Common myeloid progenitor, CD34-positive (primary cell): ENCODE measurements at regions not wholly inside any gene's neighbourhood (a gene's known extent, or its start where the extent isn't known, plus 50 kb on each side); places are given as distances from the start of the nearest gene placed in this dataset.

Experiments used
- CTCF ChIA-PET: fragments of 350-600 bp; sonication (Branson Sonifier 250); formaldehyde crosslinking; loops from one replicate; lab custom pipeline; 2021; ENCODE audit warnings: antibody characterized with exemption; lab: Charles Lee
- POLR2A ChIA-PET: fragments of 350-600 bp; sonication (Branson Sonifier 250); formaldehyde crosslinking; loops from one replicate; lab custom pipeline; 2021; ENCODE audit warnings: antibody characterized with exemption; lab: Charles Lee
- DNase-seq, 3 donors: peaks; one replicate each; pipeline versions ENCODE4 v3.0.0 to v3.0.0-alpha.2; 2013
- H3K27ac ChIP-seq, 2 experiments: 1 replicate in 1 of 2; 2 replicates in 1 of 2; pipeline ENCODE4 v1.7.0; 2013; ENCODE audit warnings: inconsistent platforms in 2 of 2, low read length in 2 of 2, mild to moderate bottlenecking in 2 of 2, low read depth in 1 of 2, moderate library complexity in 1 of 2; ENCODE audit not compliant: severe bottlenecking in 2 of 2, insufficient read depth in 1 of 2, poor library complexity in 1 of 2
- H3K27me3 ChIP-seq, 5 experiments: replicated peaks in 2 of 5; 1 replicate in 3 of 5; 2 replicates in 2 of 5; pipeline versions ENCODE4 v1.6.1 to v1.7.0; 2013; ENCODE audit warnings: low read length in 4 of 5, mild to moderate bottlenecking in 2 of 5, moderate library complexity in 2 of 5, inconsistent platforms in 1 of 5; ENCODE audit not compliant: insufficient read depth in 5 of 5, control insufficient read depth in 4 of 5
- H3K36me3 ChIP-seq, 4 experiments: 1 replicate in 2 of 4; 2 replicates in 2 of 4; pipeline versions ENCODE4 v1.6.1 to v1.7.0; 2013; ENCODE audit warnings: low read length in 3 of 4, control low read depth in 1 of 4, mild to moderate bottlenecking in 1 of 4; ENCODE audit not compliant: control insufficient read depth in 4 of 4, insufficient read depth in 4 of 4
- H3K4me1 ChIP-seq, 4 experiments: 1 replicate in 3 of 4; 2 replicates in 1 of 4; pipeline versions ENCODE4 v1.6.1 to v1.7.1; 2013; ENCODE audit warnings: low read length in 3 of 4, mild to moderate bottlenecking in 3 of 4, control low read depth in 1 of 4, inconsistent platforms in 1 of 4, moderate library complexity in 1 of 4; ENCODE audit not compliant: control insufficient read depth in 4 of 4, insufficient read depth in 4 of 4; ENCODE audit errors: control extremely low read depth in 1 of 4
- H3K4me3 ChIP-seq, 7 experiments: 1 replicate in 4 of 7; 2 replicates in 3 of 7; pipeline versions ENCODE4 v1.5.1 to v1.7.0; 2013; ENCODE audit warnings: mild to moderate bottlenecking in 7 of 7, low read length in 6 of 7, moderate library complexity in 6 of 7, inconsistent platforms in 2 of 7, low read depth in 2 of 7, control low read depth in 1 of 7; ENCODE audit not compliant: insufficient read depth in 4 of 7, control insufficient read depth in 1 of 7; ENCODE audit errors: extremely low read depth in 1 of 7
- H3K9me3 ChIP-seq, 5 experiments: 1 replicate in 4 of 5; 2 replicates in 1 of 5; pipeline versions ENCODE4 v1.6.1 to v1.7.1; 2013; ENCODE audit warnings: low read length in 4 of 5, mild to moderate bottlenecking in 2 of 5, inconsistent platforms in 1 of 5, low read depth in 1 of 5, moderate library complexity in 1 of 5; ENCODE audit not compliant: control insufficient read depth in 4 of 5, insufficient read depth in 2 of 5; ENCODE audit errors: control extremely low read depth in 1 of 5
- WGBS: methylation state at CpG from one replicate; pipeline ENCODE4 v1.1.5; 2013; ENCODE audit not compliant: insufficient coverage; 5-methylcytosine and 5-hydroxymethylcytosine counted together

DNA sequence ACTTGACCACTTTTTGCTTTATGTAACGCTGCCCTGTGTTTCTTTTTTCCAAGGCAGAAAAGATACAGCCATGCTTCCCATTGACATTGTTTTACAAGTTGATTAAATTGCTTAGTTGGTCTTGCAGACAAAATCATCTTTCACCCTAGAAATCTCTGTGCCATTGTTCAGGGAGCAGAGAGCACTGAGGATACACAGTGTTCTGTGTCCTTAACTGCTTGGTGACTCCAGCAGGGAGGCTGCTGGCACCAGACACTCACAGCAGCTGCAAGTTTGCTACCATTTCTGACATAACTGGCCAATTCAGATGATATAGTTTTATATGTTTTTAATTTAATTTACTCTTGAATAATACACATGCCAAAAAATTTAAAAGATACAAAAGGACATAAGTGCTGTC, 118.7 kb downstream of the RGS2 start:
- H3K27ac ChIP-seq: no peak overlapping the region
- DNase-seq: no peak
- ChIA-PET CTCF (no interaction called here), POLR2A (no interaction called here)
- no peaks in the 10 kb centered on the region for H3K4me1 ChIP-seq
- 100% methylated on average over 1 of the region's 1 CpG for WGBS
- H3K4me3 ChIP-seq: no peak overlapping the region
- no peaks in the 10 kb centered on the region for H3K9me3 ChIP-seq
- no peaks in the 10 kb centered on the region for H3K27me3 ChIP-seq
- no peaks in the 10 kb centered on the region for H3K36me3 ChIP-seq

DNA sequence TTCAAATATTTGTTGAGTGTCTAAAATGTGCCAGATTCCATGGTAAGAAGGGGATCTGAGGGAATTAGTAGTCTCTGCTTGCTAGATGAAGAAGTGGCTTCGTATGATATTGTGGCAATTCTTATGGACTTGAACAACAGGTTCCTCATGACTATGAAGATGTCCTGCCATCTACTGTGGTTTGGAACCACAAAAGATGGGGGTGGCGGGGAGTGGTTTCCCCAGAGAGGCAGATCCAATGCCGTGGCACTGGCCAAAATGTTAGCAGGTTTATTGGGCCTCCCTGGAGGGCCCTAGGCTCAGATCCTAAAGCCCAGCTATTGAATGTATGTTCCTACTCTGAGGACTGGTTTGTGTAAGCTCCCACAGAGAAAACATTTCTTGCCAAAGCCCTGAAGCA, 120.8 kb downstream of the RGS2 start:
- ChIA-PET CTCF (interaction anchor here (1.3 kb wide), 1 partner anchor 10 kb away, joined by 3 read pairs; no protein-coding TSS in a partner anchor), POLR2A (no interaction called here)
- Histone ChIP-seq H3K4me3 (no peak overlapping the region), H3K9me3 (no peaks in the 10 kb centered on the region), H3K4me1 (no peaks in the 10 kb centered on the region), H3K36me3 (no peaks in the 10 kb centered on the region), H3K27ac (no peak overlapping the region), H3K27me3 (no peaks in the 10 kb centered on the region)
- WGBS: 91% methylated on average over 3 of the region's 3 CpGs
- no peak for DNase-seq

DNA sequence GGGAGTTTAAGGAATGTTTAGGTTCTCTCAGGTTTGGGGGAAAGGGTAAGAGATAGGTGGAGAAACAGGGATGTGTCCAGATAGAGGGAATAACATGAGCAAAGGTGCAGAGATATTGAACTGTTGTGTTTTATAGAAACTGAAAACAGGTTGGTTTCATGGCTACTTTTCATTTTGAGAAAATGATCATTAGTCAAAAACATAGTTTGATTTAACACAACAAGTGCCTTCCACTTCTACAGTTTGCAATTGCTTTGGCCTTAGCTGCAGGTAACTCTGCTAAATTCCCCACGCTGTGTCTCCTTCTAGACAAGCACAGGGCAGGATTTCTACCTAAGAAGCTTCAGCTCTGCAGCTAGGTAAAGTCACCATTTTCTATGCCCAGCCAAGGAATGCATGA, 124.9 kb downstream of the RGS2 start:
- H3K27me3 ChIP-seq: no peaks in the 10 kb centered on the region
- ChIA-PET POLR2A (no interaction called here), CTCF (interaction anchor here (1.4 to 1.5 kb wide), 2 partner anchors 62 to 87 kb away, joined by 3 read pairs; no protein-coding TSS in a partner anchor)
- no peaks in the 10 kb centered on the region for H3K9me3 ChIP-seq
- no peaks in the 10 kb centered on the region for H3K36me3 ChIP-seq
- H3K27ac ChIP-seq: no peak overlapping the region
- WGBS: 100% methylated on average over 1 of the region's 1 CpG
- H3K4me1 ChIP-seq: peaks cover 8 to 14% (median 11%) of the 10 kb centered on the region in 4 experiments
- no peak for DNase-seq
- H3K4me3 ChIP-seq: no peak overlapping the region

DNA sequence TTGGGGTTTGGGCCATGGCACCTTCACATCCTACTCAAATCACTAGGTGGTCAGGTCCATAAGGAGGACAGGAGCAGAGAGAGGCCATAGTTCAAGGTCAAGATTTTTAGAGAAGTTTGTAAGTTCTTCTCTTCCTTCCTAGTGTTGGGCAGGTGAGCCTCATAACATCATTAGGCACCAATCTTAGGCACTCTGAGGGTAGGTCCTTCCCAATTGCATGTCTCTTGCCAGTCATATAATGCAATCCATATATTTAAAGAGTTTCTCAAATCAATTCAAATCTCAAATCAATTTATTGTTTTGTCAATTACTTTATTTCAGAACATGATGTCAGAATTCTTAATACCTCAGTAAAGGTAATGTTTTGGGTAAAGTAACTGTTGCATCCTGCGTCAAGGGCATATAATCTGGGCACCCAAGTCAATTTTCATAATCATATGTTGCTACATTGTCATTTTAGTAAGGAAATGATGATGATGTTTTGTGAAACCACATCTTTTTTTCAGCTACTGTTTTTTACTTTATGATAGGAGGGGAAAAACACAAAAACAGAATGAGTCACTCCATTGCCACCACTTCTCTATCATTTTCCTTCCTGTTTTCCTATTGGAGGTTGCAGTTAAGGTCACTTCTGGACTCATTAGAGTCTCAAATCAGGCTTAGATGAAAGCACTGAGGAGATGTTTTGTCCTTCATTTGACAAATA, 122.7 kb downstream of the UCHL5 start:
- Histone ChIP-seq H3K9me3 (no peaks in the 10 kb centered on the region), H3K27me3 (no peaks in the 10 kb centered on the region), H3K4me3 (no peak overlapping the region), H3K4me1 (peaks cover 8 to 14% (median 11%) of the 10 kb centered on the region in 4 experiments), H3K36me3 (no peaks in the 10 kb centered on the region), H3K27ac (peak overlapping the region in 1 of 2 experiments; percentile 35)
- DNase-seq: peak; percentile 63 to 87 (median 87)
- WGBS: no CpG with 5 or more reads among the region's 1 CpG
- ChIA-PET POLR2A (no interaction called here), CTCF (no interaction called here)

DNA sequence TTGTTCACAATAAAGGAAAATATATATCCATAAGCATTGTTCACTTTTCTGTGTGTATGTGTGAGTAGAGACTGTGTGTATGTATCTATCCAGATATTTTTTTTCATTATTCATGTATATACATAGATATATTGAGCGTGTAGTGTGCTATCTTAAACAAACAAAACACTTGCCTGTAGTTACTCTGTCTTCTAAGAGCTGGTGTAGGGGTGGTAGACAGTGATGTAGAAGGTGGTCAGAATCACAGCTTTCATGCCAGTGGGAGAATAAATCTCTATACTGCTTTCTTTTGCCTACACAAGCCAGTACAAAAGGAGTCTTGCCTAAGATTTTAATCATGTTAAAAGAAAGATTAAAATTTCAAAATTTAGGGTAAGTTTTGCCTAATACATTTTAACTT, 122.0 kb downstream of the UCHL5 start:
- Histone ChIP-seq H3K9me3 (no peaks in the 10 kb centered on the region), H3K27me3 (no peaks in the 10 kb centered on the region), H3K36me3 (no peaks in the 10 kb centered on the region), H3K27ac (peak overlapping the region in 1 of 2 experiments; percentile 35), H3K4me1 (peaks cover 8 to 14% (median 11%) of the 10 kb centered on the region in 4 experiments), H3K4me3 (no peak overlapping the region)
- peak in 2 of 3 donors; percentile 3 to 23 for DNase-seq
- CTCF ChIA-PET: no interaction called here
- no CpG with 5 or more reads among the region's 1 CpG for WGBS
- POLR2A ChIA-PET: interaction anchor here (0.5 kb wide), 1 partner anchor 19 kb away, joined by 3 read pairs; no protein-coding TSS in a partner anchor

DNA sequence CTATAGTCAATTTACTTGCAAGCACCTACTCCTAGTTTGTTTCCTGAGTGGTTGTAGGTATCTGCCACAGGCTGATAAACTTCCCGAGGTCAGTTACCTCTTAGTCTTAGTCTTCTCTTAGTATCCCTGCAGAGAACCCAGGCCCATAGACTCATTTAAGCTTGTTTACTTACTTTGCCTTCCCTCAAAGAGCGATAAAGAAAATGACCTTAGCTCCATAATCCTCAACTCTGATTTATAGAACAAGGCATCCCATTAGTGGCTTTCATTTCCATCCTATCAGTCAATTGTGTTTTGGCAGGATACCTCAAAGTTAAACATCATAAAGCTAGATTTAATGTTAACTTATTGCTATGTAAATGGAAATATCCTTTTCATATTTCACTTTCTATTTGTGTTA, 119.7 kb downstream of the UCHL5 start:
- Histone ChIP-seq H3K27me3 (no peaks in the 10 kb centered on the region), H3K36me3 (no peaks in the 10 kb centered on the region), H3K4me3 (no peak overlapping the region), H3K9me3 (no peaks in the 10 kb centered on the region), H3K4me1 (peaks cover 8 to 14% (median 11%) of the 10 kb centered on the region in 4 experiments), H3K27ac (no peak overlapping the region)
- ChIA-PET POLR2A (no interaction called here), CTCF (interaction anchor here (1.1 kb wide), 1 partner anchor 12 kb away, joined by 3 read pairs; no protein-coding TSS in a partner anchor)
- WGBS: 80% methylated on average over 1 of the region's 2 CpGs
- no peak for DNase-seq

DNA sequence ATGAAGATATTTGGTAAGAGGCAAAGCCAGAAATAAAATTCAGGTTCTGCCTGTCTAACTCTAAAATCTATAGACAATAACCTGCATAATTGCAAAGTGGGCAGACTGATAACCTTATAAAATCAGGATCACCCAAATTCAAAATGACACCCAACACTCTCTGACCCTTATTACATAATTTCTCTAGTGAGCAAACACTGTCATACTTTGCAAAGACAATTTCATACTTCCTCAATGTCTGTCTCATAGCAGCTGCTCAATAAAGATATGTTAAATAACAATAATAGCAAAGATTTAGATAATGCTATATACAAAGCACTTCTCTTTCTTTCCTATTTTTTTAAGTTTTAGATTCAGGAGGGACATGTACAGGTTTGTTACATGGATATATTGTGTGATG, 118.5 kb downstream of the UCHL5 start:
- Histone ChIP-seq H3K27me3 (no peaks in the 10 kb centered on the region), H3K4me1 (peaks cover 7 to 14% (median 11%) of the 10 kb centered on the region in 4 experiments), H3K27ac (no peak overlapping the region), H3K4me3 (no peak overlapping the region), H3K9me3 (no peaks in the 10 kb centered on the region), H3K36me3 (no peaks in the 10 kb centered on the region)
- DNase-seq: no peak
- CTCF ChIA-PET: no interaction called here
- POLR2A ChIA-PET: no interaction called here
